HG03432 (cell line): ENCODE measurements at regions not wholly inside any gene's neighbourhood (a gene's known extent, or its start where the extent isn't known, plus 50 kb on each side); places are given as distances from the start of the nearest gene placed in this dataset.

Source experiments
- ATAC-seq: cut with Tn5 transposase; IDR thresholded peaks from one replicate; pipeline ENCODE4 v1.9.1; 2021; ENCODE audit warnings: mild to moderate bottlenecking, moderate library complexity; ENCODE audit not compliant: unreplicated experiment

GRCh38 chr2:217028128-217028527, 168.3 kb upstream of the TNP1 start:
- no peak for ATAC-seq

- no peak for ATAC-seq
Measured at GRCh38 chr2:217027414-217027813, 167.6 kb upstream of the TNP1 start.

GRCh38 chr2:217026569-217026968, 166.7 kb upstream of the TNP1 start:
- no peak for ATAC-seq

- ATAC-seq: no peak
Measured at GRCh38 chr2:217026161-217026560, 166.3 kb upstream of the TNP1 start.

- ATAC-seq: no peak
Measured at GRCh38 chr2:217023611-217024010, 163.7 kb upstream of the TNP1 start.

GRCh38 chr2:217017456-217018252, 157.8 kb upstream of the TNP1 start:
- no peak for ATAC-seq

- no peak for ATAC-seq
Measured at GRCh38 chr2:217016796-217017419, 157.0 kb upstream of the TNP1 start.

GRCh38 chr2:217014328-217015105, 154.7 kb upstream of the TNP1 start:
- ATAC-seq: no peak

- no peak for ATAC-seq
Measured at GRCh38 chr2:217013926-217014325, 154.1 kb upstream of the TNP1 start.

GRCh38 chr2:217011576-217011975, 151.7 kb upstream of the TNP1 start:
- ATAC-seq: no peak

- ATAC-seq: no peak
Measured at GRCh38 chr2:217010173-217010572, 150.3 kb upstream of the TNP1 start.

- no peak for ATAC-seq
Measured at GRCh38 chr2:217008794-217009193, 148.9 kb upstream of the TNP1 start.

GRCh38 chr2:217006217-217006616, 146.4 kb upstream of the TNP1 start:
- ATAC-seq: no peak

GRCh38 chr2:217004656-217005055, 144.8 kb upstream of the TNP1 start:
- no peak for ATAC-seq

GRCh38 chr2:217001740-217002139, 141.9 kb upstream of the TNP1 start:
- no peak for ATAC-seq

- no peak for ATAC-seq
Measured at GRCh38 chr2:217000406-217000805, 140.5 kb upstream of the TNP1 start.

- no peak for ATAC-seq
Measured at GRCh38 chr2:216996279-216996845, 136.5 kb upstream of the TNP1 start.

GRCh38 chr2:216994353-216994854, 134.5 kb upstream of the TNP1 start:
- ATAC-seq: no peak

GRCh38 chr2:216992056-216992675, 132.3 kb upstream of the TNP1 start:
- ATAC-seq: no peak

GRCh38 chr2:216991563-216991962, 131.7 kb upstream of the TNP1 start:
- no peak for ATAC-seq
